ENCODE measurements at regions not wholly inside any gene's neighbourhood (a gene's known extent, or its start where the extent isn't known, plus 50 kb on each side); places are given as distances from the start of the nearest gene placed in this dataset.

DNA sequence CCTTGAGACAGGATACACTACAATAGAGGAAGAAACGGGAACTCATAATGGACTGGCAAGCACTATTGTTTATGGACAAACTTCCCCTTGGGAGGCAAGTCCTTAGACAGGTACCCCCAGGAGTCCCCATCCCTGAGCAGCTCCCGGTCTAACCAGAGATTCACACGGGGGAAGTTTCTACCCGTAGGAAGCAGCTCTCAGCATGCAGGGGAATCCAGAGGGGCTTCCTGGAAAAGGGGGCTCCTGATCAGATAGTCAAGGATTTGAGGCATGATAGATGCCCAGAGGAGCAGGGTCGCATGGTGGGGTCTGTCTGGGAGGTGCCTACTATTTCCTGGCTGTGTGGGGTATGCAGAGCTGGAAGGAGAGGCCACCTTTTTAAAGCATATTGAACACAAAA lies 282.4 kb upstream of the RTL1 start:
- Histone ChIP-seq H3K4me1 (ENCODE audit: control insufficient read depth, extremely low read depth, insufficient read depth, low read length) (no peaks in the 10 kb centered on the region), H3K27me3 (ENCODE audit: control insufficient read depth in 2 of 2, insufficient read depth in 2 of 2, low read length in 2 of 2) (no peaks in the 10 kb centered on the region), H3K9ac (replicated peaks; ENCODE audit: extremely low read depth, insufficient read depth, low read length) (no peak overlapping the region), H3K27ac (ENCODE audit: insufficient read depth, low read depth, low read length) (no peak overlapping the region), H3K9me3 (replicated peaks; ENCODE audit: control insufficient read depth, insufficient read depth, low read length) (no peaks in the 10 kb centered on the region), H2AFZ (ENCODE audit: low read depth, low read length) (no peak overlapping the region), H3K9me1 (replicated peaks; ENCODE audit: control insufficient read depth, extremely low read depth, insufficient read depth, low read length) (no peaks in the 10 kb centered on the region), H3K4me2 (ENCODE audit: insufficient read depth, low read length) (no peak overlapping the region), H4K20me1 (replicated peaks; ENCODE audit: control insufficient read depth, extremely low read depth, insufficient read depth, low read length) (no peaks in the 10 kb centered on the region), H3K4me3 (replicated peaks in 1 of 3; ENCODE audit: insufficient read depth in 1 of 3, low read depth in 1 of 3, low read length in 3 of 3) (no peak overlapping the region), H3K79me2 (ENCODE audit: control insufficient read depth, insufficient read depth, low read length) (no peaks in the 10 kb centered on the region), H3K36me3 (ENCODE audit: control insufficient read depth in 2 of 2, extremely low read depth in 1 of 2, insufficient read depth in 2 of 2, low read length in 2 of 2) (no peaks in the 10 kb centered on the region)
- intact Hi-C loops (cut with micrococcal nuclease) (no loop called here), dilution Hi-C loops (cut with MboI; ENCODE audit: extremely low pct_ligation_motif_present, low sequenced_read_pairs) (no loop called here)
- ChIA-PET CTCF (interaction anchor here (0.9 to 1.6 kb wide), 2 partner anchors 9 to 30 kb away, joined by 3 to 6 read pairs; no protein-coding TSS in a partner anchor), POLR2A (no interaction called here)
- no peak for FAIRE-seq
- DNase-seq (ENCODE audit: low read depth, low spot score): no peak
- TF ChIP-seq EZH2 (IDR thresholded peaks at IDR 0.05; ENCODE audit: borderline replicate concordance, low read depth, low read length, severe bottlenecking) (no peak), GATA2 (IDR thresholded peaks at IDR 0.05; ENCODE audit: insufficient read depth, insufficient read length, low read depth, low read length) (no peak), FOS (IDR thresholded peaks at IDR 0.05; ENCODE audit: borderline replicate concordance, insufficient read depth, low read length) (no peak), POLR2AphosphoS5 (IDR thresholded peaks at IDR 0.05; ENCODE audit: insufficient read depth, low read depth, low read length) (no peak), JUN (IDR thresholded peaks at IDR 0.05; ENCODE audit: borderline replicate concordance, insufficient read depth, insufficient read length, low read depth) (no peak), MYC (IDR thresholded peaks at IDR 0.05; ENCODE audit: low read depth, low read length) (no peak), POLR2A (IDR thresholded peaks at IDR 0.05; ENCODE audit: low read depth, low read length) (no peak)
- TF ChIP-seq, protein P1, sequence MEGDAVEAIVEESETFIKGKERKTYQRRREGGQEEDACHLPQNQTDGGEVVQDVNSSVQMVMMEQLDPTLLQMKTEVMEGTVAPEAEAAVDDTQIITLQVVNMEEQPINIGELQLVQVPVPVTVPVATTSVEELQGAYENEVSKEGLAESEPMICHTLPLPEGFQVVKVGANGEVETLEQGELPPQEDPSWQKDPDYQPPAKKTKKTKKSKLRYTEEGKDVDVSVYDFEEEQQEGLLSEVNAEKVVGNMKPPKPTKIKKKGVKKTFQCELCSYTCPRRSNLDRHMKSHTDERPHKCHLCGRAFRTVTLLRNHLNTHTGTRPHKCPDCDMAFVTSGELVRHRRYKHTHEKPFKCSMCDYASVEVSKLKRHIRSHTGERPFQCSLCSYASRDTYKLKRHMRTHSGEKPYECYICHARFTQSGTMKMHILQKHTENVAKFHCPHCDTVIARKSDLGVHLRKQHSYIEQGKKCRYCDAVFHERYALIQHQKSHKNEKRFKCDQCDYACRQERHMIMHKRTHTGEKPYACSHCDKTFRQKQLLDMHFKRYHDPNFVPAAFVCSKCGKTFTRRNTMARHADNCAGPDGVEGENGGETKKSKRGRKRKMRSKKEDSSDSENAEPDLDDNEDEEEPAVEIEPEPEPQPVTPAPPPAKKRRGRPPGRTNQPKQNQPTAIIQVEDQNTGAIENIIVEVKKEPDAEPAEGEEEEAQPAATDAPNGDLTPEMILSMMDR (IDR thresholded peaks at IDR 0.05; ENCODE audit: extremely low read depth in 1 of 2, insufficient read depth in 1 of 2, low read depth in 1 of 2, low read length in 2 of 2): no peak
- TF ChIP-seq, protein P2, sequence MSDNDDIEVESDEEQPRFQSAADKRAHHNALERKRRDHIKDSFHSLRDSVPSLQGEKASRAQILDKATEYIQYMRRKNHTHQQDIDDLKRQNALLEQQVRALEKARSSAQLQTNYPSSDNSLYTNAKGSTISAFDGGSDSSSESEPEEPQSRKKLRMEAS (IDR thresholded peaks at IDR 0.05; ENCODE audit: insufficient read depth, insufficient read length): no peak
- no TSS peak for BruUV-seq (replicated peaks)

Measured in endothelial cell of umbilical vein (primary cell).